KMS-11 (cell line): ENCODE measurements at regions not wholly inside any gene's neighbourhood (a gene's known extent, or its start where the extent isn't known, plus 50 kb on each side); places are given as distances from the start of the nearest gene placed in this dataset.

Experiments used
- H2AFZ ChIP-seq: fragments of 200-600 bp; sonication (generic); 2 replicates; pipeline ENCODE4 v1.6.1; 2016; ENCODE audit warnings: antibody characterized with exemption, mixed run types, low read depth
- H3K27ac ChIP-seq: fragments of 200-600 bp; sonication (generic); 2 replicates; pipeline ENCODE4 v1.6.1; 2016; ENCODE audit warnings: mild to moderate bottlenecking, mixed run types
- H3K27me3 ChIP-seq: fragments of 200-600 bp; sonication (generic); 2 replicates; pipeline ENCODE4 v1.6.1; 2017; ENCODE audit warnings: mild to moderate bottlenecking, low read depth, mixed run types, moderate library complexity; ENCODE audit not compliant: insufficient read depth
- H3K36me3 ChIP-seq: fragments of 200-600 bp; sonication (generic); 2 replicates; pipeline ENCODE4 v1.6.1; 2017; ENCODE audit warnings: mild to moderate bottlenecking, mixed run types; ENCODE audit not compliant: insufficient read depth
- H3K4me1 ChIP-seq: fragments of 200-600 bp; sonication (generic); 2 replicates; pipeline ENCODE4 v1.6.1; 2016; ENCODE audit warnings: mild to moderate bottlenecking, low read depth, mixed run types; ENCODE audit not compliant: poor library complexity, severe bottlenecking
- H3K4me2 ChIP-seq: fragments of 200-600 bp; sonication (generic); 2 replicates; pipeline ENCODE4 v1.7.0; 2016; ENCODE audit warnings: mild to moderate bottlenecking, mixed run types
- H3K4me3 ChIP-seq: fragments of 200-600 bp; sonication (generic); IDR thresholded peaks from 2 replicates; pipeline ENCODE4 v1.6.1; 2017; ENCODE audit warnings: low read depth, low read length, mixed read lengths; ENCODE audit not compliant: insufficient read depth
- H3K79me2 ChIP-seq: fragments of 200-600 bp; sonication (generic); 2 replicates; pipeline ENCODE4 v1.6.1; 2016; ENCODE audit warnings: low read depth, mixed run types; ENCODE audit not compliant: insufficient read depth
- H3K9ac ChIP-seq: fragments of 200-600 bp; sonication (generic); 2 replicates; pipeline ENCODE4 v1.6.1; 2016; ENCODE audit warnings: mild to moderate bottlenecking, mixed run types
- H4K20me1 ChIP-seq: fragments of 200-600 bp; sonication (generic); 2 replicates; pipeline ENCODE4 v1.6.1; 2016; ENCODE audit warnings: mild to moderate bottlenecking, mixed run types; ENCODE audit not compliant: insufficient read depth
- CTCF ChIP-seq: fragments of 200-600 bp; sonication (generic); conservative IDR thresholded peaks from 2 replicates; pipeline ENCODE4 v1.6.1; 2017; ENCODE audit warnings: low read depth, mild to moderate bottlenecking, antibody characterized with exemption, low read length, moderate library complexity, mixed read lengths

DNA sequence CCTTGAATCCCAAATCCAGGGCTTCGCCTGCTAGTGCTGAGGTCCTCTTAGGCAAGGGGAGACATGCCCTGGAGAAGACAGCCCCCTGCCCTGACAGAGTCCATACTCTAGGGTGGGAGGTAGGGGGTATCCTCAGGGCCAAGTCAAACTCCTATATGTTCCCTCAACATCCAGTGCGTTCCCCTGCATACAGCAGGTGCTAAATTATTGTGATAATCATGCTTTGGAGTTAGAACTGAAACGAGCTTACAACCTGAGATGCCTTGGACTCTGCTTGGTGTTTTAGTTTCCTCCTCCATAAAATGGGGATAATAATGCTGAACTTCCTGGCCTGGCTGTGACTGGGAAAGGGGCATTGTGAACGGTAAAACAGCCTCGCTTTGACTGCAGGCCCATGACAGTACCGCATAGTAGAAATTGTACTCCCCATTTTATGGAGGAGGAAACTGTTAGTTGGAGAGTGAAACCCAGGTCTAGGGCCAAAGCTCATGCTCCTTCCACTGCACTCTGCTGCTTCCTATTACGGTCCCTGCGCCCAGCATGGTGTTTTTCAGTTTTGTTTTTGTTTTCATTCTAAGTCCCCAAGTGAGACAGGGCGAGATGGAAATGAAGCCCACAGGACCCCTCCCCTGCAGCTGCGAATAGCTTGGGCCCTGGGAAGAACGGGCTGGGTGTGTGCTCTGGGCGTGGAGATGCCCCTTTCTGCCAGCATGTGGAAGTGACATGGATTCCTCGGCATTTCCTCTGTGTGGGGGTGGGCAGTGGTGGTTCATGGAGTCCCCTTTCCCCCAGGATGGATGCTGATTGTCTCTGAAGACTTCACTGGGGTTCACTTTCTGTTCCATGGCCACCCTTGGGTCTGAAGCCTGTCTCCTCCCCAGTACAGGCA lies 162.5 kb downstream of the VEGFA start:
- no peak overlapping the region for H3K9ac ChIP-seq
- no peak for TF ChIP-seq CTCF
- H3K4me1 ChIP-seq: no peaks in the 10 kb centered on the region
- no peak overlapping the region for H3K4me2 ChIP-seq
- H3K27ac ChIP-seq: no peak overlapping the region
- H3K79me2 ChIP-seq: no peaks in the 10 kb centered on the region
- no peaks in the 10 kb centered on the region for H4K20me1 ChIP-seq
- no peak overlapping the region for H3K4me3 ChIP-seq
- no peaks in the 10 kb centered on the region for H3K36me3 ChIP-seq
- H3K27me3 ChIP-seq: no peaks in the 10 kb centered on the region
- H2AFZ ChIP-seq: no peak overlapping the region

DNA sequence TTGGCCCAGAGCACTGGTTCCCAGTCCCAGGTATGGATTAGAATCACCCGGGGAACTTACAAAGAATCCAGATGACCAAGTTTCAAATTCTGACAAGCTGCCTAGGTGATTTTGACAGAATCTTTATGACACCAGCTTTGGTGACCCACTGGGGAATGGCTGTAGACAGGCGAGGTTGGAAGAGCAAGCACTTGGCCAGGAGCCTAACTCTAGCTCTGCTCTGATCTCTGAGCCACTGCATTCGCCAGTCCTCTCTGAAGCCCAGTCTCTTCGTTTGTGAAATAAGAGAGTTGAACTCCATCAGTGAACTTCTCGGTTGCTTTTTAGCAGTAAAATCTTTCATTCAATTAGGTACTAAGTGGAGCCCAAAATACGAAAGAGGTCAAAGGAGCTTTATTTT lies 161.2 kb downstream of the VEGFA start:
- H3K4me3 ChIP-seq: no peak overlapping the region
- no peaks in the 10 kb centered on the region for H3K36me3 ChIP-seq
- no peaks in the 10 kb centered on the region for H3K27me3 ChIP-seq
- no peak for TF ChIP-seq CTCF
- no peaks in the 10 kb centered on the region for H3K79me2 ChIP-seq
- H3K4me2 ChIP-seq: no peak overlapping the region
- H2AFZ ChIP-seq: no peak overlapping the region
- H3K9ac ChIP-seq: no peak overlapping the region
- no peaks in the 10 kb centered on the region for H4K20me1 ChIP-seq
- H3K27ac ChIP-seq: no peak overlapping the region
- no peaks in the 10 kb centered on the region for H3K4me1 ChIP-seq

- no peak overlapping the region for H3K9ac ChIP-seq
Observed at GRCh38 chr6:43930440-43931154, 160.6 kb downstream of the VEGFA start.

DNA sequence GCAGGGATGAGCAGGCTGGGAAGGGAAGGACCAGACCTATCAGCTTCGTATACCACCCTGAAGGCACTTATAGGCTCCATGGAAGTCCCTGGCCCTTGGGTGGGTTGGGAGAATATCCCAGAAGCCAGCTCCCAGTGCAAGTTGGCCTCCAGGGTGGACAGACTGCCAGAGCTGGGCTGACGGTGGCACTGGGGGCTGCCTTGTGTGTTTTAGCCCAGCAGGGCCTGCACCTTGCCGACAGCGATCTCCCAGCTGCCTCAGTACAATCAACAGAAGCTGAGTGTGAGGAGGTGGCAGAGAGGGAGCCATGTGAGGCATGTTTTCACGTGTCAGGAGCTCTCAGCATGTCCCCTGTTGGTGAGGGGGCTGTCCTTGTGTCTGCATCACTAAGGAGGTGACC lies 159.5 kb downstream of the VEGFA start:
- no peak overlapping the region for H3K4me2 ChIP-seq
- H3K4me1 ChIP-seq: peaks cover 2% of the 10 kb centered on the region
- no peak overlapping the region for H3K4me3 ChIP-seq
- H3K9ac ChIP-seq: no peak overlapping the region
- H3K27ac ChIP-seq: no peak overlapping the region
- H4K20me1 ChIP-seq: no peaks in the 10 kb centered on the region
- H3K27me3 ChIP-seq: no peaks in the 10 kb centered on the region
- no peak for TF ChIP-seq CTCF
- no peaks in the 10 kb centered on the region for H3K79me2 ChIP-seq
- no peaks in the 10 kb centered on the region for H3K36me3 ChIP-seq
- no peak overlapping the region for H2AFZ ChIP-seq

More at GRCh38 chr6:43930440-43931154, 160.6 kb downstream of the VEGFA start:
- Histone ChIP-seq H3K4me1 (no peaks in the 10 kb centered on the region), H3K27ac (no peak overlapping the region), H3K4me3 (no peak overlapping the region), H3K4me2 (no peak overlapping the region), H3K27me3 (no peaks in the 10 kb centered on the region), H3K36me3 (no peaks in the 10 kb centered on the region), H4K20me1 (no peaks in the 10 kb centered on the region), H2AFZ (no peak overlapping the region), H3K79me2 (no peaks in the 10 kb centered on the region)
- no peak for TF ChIP-seq CTCF
